ENCODE measurements at regions not wholly inside any gene's neighbourhood (a gene's known extent, or its start where the extent isn't known, plus 50 kb on each side); places are given as distances from the start of the nearest gene placed in this dataset.

GRCh38 chr18:43882358-43883055 lies 605.2 kb upstream of the SYT4 start:
- H3K4me3 ChIP-seq = no peak overlapping the region
- no peak overlapping the region for H3K27ac ChIP-seq
- no peak for DNase-seq
- H3K36me3 ChIP-seq = no peaks in the 10 kb centered on the region
- H3K9me3 ChIP-seq = no peaks in the 10 kb centered on the region
- H3K27me3 ChIP-seq = no peaks in the 10 kb centered on the region
- 61 to 83% methylated on average over 6 to 7 of the region's 7 CpGs for WGBS, 2 donors (ENCODE audit: low coverage in 1 of 2)
- intact Hi-C loops (cut with DNase I; ENCODE audit: low total_unique reads) (no loop called here), in situ Hi-C loops (cut with MboI; ENCODE audit: low pct_ligation_motif_present in 1 of 4, low pct_unique_long_range_greater_than_20kb in 1 of 4, low sequenced_read_pairs in 3 of 4) (no loop called here)
- TF ChIP-seq EP300 (IDR thresholded peaks at IDR 0.05; ENCODE audit: low read depth) (no peak), CTCF (IDR thresholded peaks at IDR 0.05) (no peak), POLR2AphosphoS5 (IDR thresholded peaks at IDR 0.05) (no peak), POLR2A (IDR thresholded peaks at IDR 0.05) (no peak)
- no peaks in the 10 kb centered on the region for H3K4me1 ChIP-seq

- intact Hi-C loops (cut with DNase I; ENCODE audit: low total_unique reads) = no loop called here
- Histone ChIP-seq H3K36me3 (no peaks in the 10 kb centered on the region), H3K4me1 (no peaks in the 10 kb centered on the region), H3K27ac (no peak overlapping the region), H3K9me3 (no peaks in the 10 kb centered on the region), H3K27me3 (no peaks in the 10 kb centered on the region), H3K4me3 (no peak overlapping the region)
- in situ Hi-C loops (cut with MboI; ENCODE audit: low pct_ligation_motif_present in 1 of 4, low pct_unique_long_range_greater_than_20kb in 1 of 4, low sequenced_read_pairs in 3 of 4) = no loop called here
- no peak for DNase-seq
- no peak for TF ChIP-seq POLR2AphosphoS5 (IDR thresholded peaks at IDR 0.05)
- TF ChIP-seq CTCF (IDR thresholded peaks at IDR 0.05) = no peak
- no peak for TF ChIP-seq EP300 (IDR thresholded peaks at IDR 0.05; ENCODE audit: low read depth)
- TF ChIP-seq POLR2A (IDR thresholded peaks at IDR 0.05) = no peak
Observed at GRCh38 chr18:43883886-43884285, 606.6 kb upstream of the SYT4 start.

- WGBS, 2 donors (ENCODE audit: low coverage in 1 of 2) = 76 to 83% methylated on average over 1 of the region's 1 CpG
- H3K27ac ChIP-seq = no peak overlapping the region
- intact Hi-C loops (cut with DNase I; ENCODE audit: low total_unique reads) (no loop called here), in situ Hi-C loops (cut with MboI; ENCODE audit: low pct_ligation_motif_present in 1 of 4, low pct_unique_long_range_greater_than_20kb in 1 of 4, low sequenced_read_pairs in 3 of 4) (no loop called here)
- no peaks in the 10 kb centered on the region for H3K36me3 ChIP-seq
- no peaks in the 10 kb centered on the region for H3K4me1 ChIP-seq
- H3K4me3 ChIP-seq = no peak overlapping the region
- no peaks in the 10 kb centered on the region for H3K9me3 ChIP-seq
- no peak for DNase-seq
- TF ChIP-seq EP300 (IDR thresholded peaks at IDR 0.05; ENCODE audit: low read depth) = no peak
- TF ChIP-seq POLR2A (IDR thresholded peaks at IDR 0.05) = no peak
- TF ChIP-seq CTCF (IDR thresholded peaks at IDR 0.05) = no peak
- no peak for TF ChIP-seq POLR2AphosphoS5 (IDR thresholded peaks at IDR 0.05)
- no peaks in the 10 kb centered on the region for H3K27me3 ChIP-seq
Observed at GRCh38 chr18:43886341-43886740, 609.1 kb upstream of the SYT4 start.

GRCh38 chr18:43887491-43887890 lies 610.2 kb upstream of the SYT4 start:
- H3K36me3 ChIP-seq = no peaks in the 10 kb centered on the region
- intact Hi-C loops (cut with DNase I; ENCODE audit: low total_unique reads) = no loop called here
- WGBS, 2 donors (ENCODE audit: low coverage in 1 of 2) = 54 to 60% methylated on average over 2 of the region's 2 CpGs
- no peaks in the 10 kb centered on the region for H3K4me1 ChIP-seq
- no peak for DNase-seq
- TF ChIP-seq CTCF (IDR thresholded peaks at IDR 0.05) = no peak
- in situ Hi-C loops (cut with MboI; ENCODE audit: low pct_ligation_motif_present in 1 of 4, low pct_unique_long_range_greater_than_20kb in 1 of 4, low sequenced_read_pairs in 3 of 4) = no loop called here
- H3K27ac ChIP-seq = no peak overlapping the region
- H3K27me3 ChIP-seq = no peaks in the 10 kb centered on the region
- H3K9me3 ChIP-seq = no peaks in the 10 kb centered on the region
- H3K4me3 ChIP-seq = no peak overlapping the region

Measured in transverse colon (tissue), 4 donors.